DND-41 (cell line): ENCODE measurements at regions not wholly inside any gene's neighbourhood (a gene's known extent, or its start where the extent isn't known, plus 50 kb on each side); places are given as distances from the start of the nearest gene placed in this dataset.

Experiments used
- ATAC-seq: fragments of 200-7000 bp; cut with Tn5 transposase; 3 replicates; pipeline ENCODE4 v1.9.1; 2021; ENCODE audit warnings: low read depth; ENCODE audit not compliant: insufficient read depth
- DNase-seq: peaks from one replicate; pipeline ENCODE4 v3.0.0-alpha.2; 2020
- H2AFZ ChIP-seq: 2 replicates; pipeline ENCODE4 v1.6.0; 2012; ENCODE audit warnings: low read depth, low read length
- H3K27ac ChIP-seq: 2 replicates; pipeline ENCODE4 v1.5.1; 2012; ENCODE audit warnings: low read length, inconsistent platforms
- H3K27me3 ChIP-seq: fragments of 200-600 bp; sonication (generic); 2 replicates; pipeline ENCODE4 v1.6.0; 2012; ENCODE audit warnings: low read length, mild to moderate bottlenecking, inconsistent platforms; ENCODE audit not compliant: insufficient read depth, poor library complexity
- H3K36me3 ChIP-seq: 2 replicates; pipeline ENCODE4 v1.5.1; 2012; ENCODE audit warnings: low read length, inconsistent platforms; ENCODE audit not compliant: insufficient read depth
- H3K4me1 ChIP-seq: 2 replicates; pipeline ENCODE4 v1.5.1; 2012; ENCODE audit warnings: mild to moderate bottlenecking, low read length; ENCODE audit not compliant: insufficient read depth
- H3K4me2 ChIP-seq: 2 replicates; pipeline ENCODE4 v1.6.0; 2012; ENCODE audit warnings: mild to moderate bottlenecking, moderate library complexity, low read length, inconsistent platforms; ENCODE audit not compliant: insufficient read depth
- H3K4me3 ChIP-seq, 2 experiments: fragments of 200-600 bp in 1 of 2; shearing (Covaris generic) in 1 of 2; 2 replicates each; pipeline ENCODE4 v1.5.1; 2012 to 2016; ENCODE audit warnings: inconsistent platforms in 2 of 2, low read length in 2 of 2, mild to moderate bottlenecking in 2 of 2, low read depth in 1 of 2, moderate library complexity in 1 of 2
- H3K79me2 ChIP-seq: 2 replicates; pipeline ENCODE4 v1.6.0; 2012; ENCODE audit warnings: low read length, inconsistent platforms; ENCODE audit not compliant: insufficient read depth
- H3K9ac ChIP-seq: 2 replicates; pipeline ENCODE4 v1.6.0; 2012; ENCODE audit warnings: low read depth, mild to moderate bottlenecking, inconsistent platforms, low read length, moderate library complexity
- H3K9me3 ChIP-seq: 2 replicates; pipeline ENCODE4 v1.5.1; 2012; ENCODE audit warnings: low read length, moderate library complexity, mild to moderate bottlenecking, inconsistent platforms; ENCODE audit not compliant: insufficient read depth, severe bottlenecking
- H4K20me1 ChIP-seq: 2 replicates; pipeline ENCODE4 v1.6.0; 2012; ENCODE audit warnings: low read length; ENCODE audit not compliant: insufficient read depth
- CTCF ChIP-seq: IDR thresholded peaks from 2 replicates; pipeline ENCODE4 v1.5.1; 2012; ENCODE audit warnings: borderline replicate concordance, low read length, moderate library complexity, mild to moderate bottlenecking; ENCODE audit not compliant: poor library complexity, severe bottlenecking; ENCODE audit errors: extremely low read depth
- EZH2 ChIP-seq: IDR thresholded peaks from 3 replicates; pipeline ENCODE4 v1.6.1; 2012; ENCODE audit warnings: borderline replicate concordance, low read depth, mild to moderate bottlenecking, moderate library complexity, low read length, inconsistent platforms; ENCODE audit not compliant: severe bottlenecking

- ATAC-seq (no peak), DNase-seq (no peak)
- TF ChIP-seq CTCF = no peak
- no peak for TF ChIP-seq EZH2
- H3K4me1 ChIP-seq = no peaks in the 10 kb centered on the region
- H3K79me2 ChIP-seq = no peaks in the 10 kb centered on the region
- H3K4me2 ChIP-seq = no peak overlapping the region
- H3K4me3 ChIP-seq = no peak overlapping the region
- no peaks in the 10 kb centered on the region for H4K20me1 ChIP-seq
- no peak overlapping the region for H2AFZ ChIP-seq
- H3K36me3 ChIP-seq = no peaks in the 10 kb centered on the region
- H3K27me3 ChIP-seq = no peaks in the 10 kb centered on the region
- no peaks in the 10 kb centered on the region for H3K9me3 ChIP-seq
- no peak overlapping the region for H3K9ac ChIP-seq
- no peak overlapping the region for H3K27ac ChIP-seq
Measured at GRCh38 chr6:126432564-126432963, 92.6 kb downstream of the CENPW start.

- no peak overlapping the region for H3K9ac ChIP-seq
- no peak overlapping the region for H2AFZ ChIP-seq
- H4K20me1 ChIP-seq = no peaks in the 10 kb centered on the region
- ATAC-seq (no peak), DNase-seq (no peak)
- no peaks in the 10 kb centered on the region for H3K36me3 ChIP-seq
- no peaks in the 10 kb centered on the region for H3K79me2 ChIP-seq
- no peak overlapping the region for H3K4me3 ChIP-seq
- no peak for TF ChIP-seq EZH2
- no peak for TF ChIP-seq CTCF
- H3K4me1 ChIP-seq = no peaks in the 10 kb centered on the region
- no peaks in the 10 kb centered on the region for H3K27me3 ChIP-seq
- H3K27ac ChIP-seq = no peak overlapping the region
- no peaks in the 10 kb centered on the region for H3K9me3 ChIP-seq
- no peak overlapping the region for H3K4me2 ChIP-seq
Measured at GRCh38 chr6:126433927-126434326, 94.0 kb downstream of the CENPW start.

GRCh38 chr6:126437205-126437604 lies 97.3 kb downstream of the CENPW start:
- TF ChIP-seq EZH2 = no peak
- no peak for TF ChIP-seq CTCF
- no peaks in the 10 kb centered on the region for H3K36me3 ChIP-seq
- H3K4me3 ChIP-seq = no peak overlapping the region
- H4K20me1 ChIP-seq = no peaks in the 10 kb centered on the region
- H3K9me3 ChIP-seq = no peaks in the 10 kb centered on the region
- H3K27ac ChIP-seq = no peak overlapping the region
- H3K9ac ChIP-seq = no peak overlapping the region
- H3K4me1 ChIP-seq = no peaks in the 10 kb centered on the region
- no peak for DNase-seq
- no peak overlapping the region for H3K4me2 ChIP-seq
- H3K27me3 ChIP-seq = no peaks in the 10 kb centered on the region
- no peaks in the 10 kb centered on the region for H3K79me2 ChIP-seq
- ATAC-seq = no peak
- H2AFZ ChIP-seq = no peak overlapping the region

- Histone ChIP-seq H3K36me3 (no peaks in the 10 kb centered on the region), H3K79me2 (no peaks in the 10 kb centered on the region)
Measured at GRCh38 chr6:126439040-126439439, 99.1 kb downstream of the CENPW start.

More at GRCh38 chr6:126439040-126439439, 99.1 kb downstream of the CENPW start:
- Histone ChIP-seq H3K9ac (no peak overlapping the region), H3K4me3 (no peak overlapping the region), H3K27me3 (no peaks in the 10 kb centered on the region), H3K4me2 (no peak overlapping the region), H3K4me1 (no peaks in the 10 kb centered on the region), H3K27ac (no peak overlapping the region), H2AFZ (no peak overlapping the region), H3K9me3 (no peaks in the 10 kb centered on the region), H4K20me1 (no peaks in the 10 kb centered on the region)
- TF ChIP-seq CTCF (no peak), EZH2 (no peak)
- ATAC-seq (no peak), DNase-seq (no peak)
